Inflammatory macrophage treated with lipopolysaccharide for 4 hours (primary cell): ENCODE measurements at regions not wholly inside any gene's neighbourhood (a gene's known extent, or its start where the extent isn't known, plus 50 kb on each side); places are given as distances from the start of the nearest gene placed in this dataset.

Source experiments
- DNase-seq: peaks from one replicate; pipeline ENCODE4 v3.0.0-alpha.2; 2020

GRCh38 chr1:216846339-216846738, 123.1 kb upstream of the ESRRG start:
- DNase-seq: no peak

- DNase-seq: no peak
Measured at GRCh38 chr1:216843409-216843808, 120.2 kb upstream of the ESRRG start.

DNA sequence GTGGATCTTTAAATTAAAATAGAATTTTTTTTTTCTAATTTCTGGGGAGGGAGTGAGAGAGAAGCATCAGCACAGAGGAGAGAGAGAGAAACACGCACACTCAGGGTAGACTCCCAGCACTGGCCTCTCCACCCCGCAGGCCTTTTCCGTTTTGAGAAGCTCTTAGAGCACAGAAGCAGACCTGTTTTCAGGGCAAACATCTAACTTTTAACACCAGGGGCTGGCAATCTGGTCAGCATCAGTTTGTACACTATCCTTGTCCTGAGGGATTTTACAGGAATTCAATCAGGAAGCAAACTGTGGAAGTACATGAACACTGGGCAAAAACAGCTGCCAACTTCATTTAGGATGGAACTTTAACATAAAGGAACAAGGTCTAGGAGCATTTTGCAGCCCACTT, 117.9 kb upstream of the ESRRG start:
- DNase-seq: no peak

- DNase-seq: no peak
Measured at GRCh38 chr1:216836316-216836715, 113.1 kb upstream of the ESRRG start.

- no peak for DNase-seq
Measured at GRCh38 chr1:216833509-216833908, 110.3 kb upstream of the ESRRG start.

DNA sequence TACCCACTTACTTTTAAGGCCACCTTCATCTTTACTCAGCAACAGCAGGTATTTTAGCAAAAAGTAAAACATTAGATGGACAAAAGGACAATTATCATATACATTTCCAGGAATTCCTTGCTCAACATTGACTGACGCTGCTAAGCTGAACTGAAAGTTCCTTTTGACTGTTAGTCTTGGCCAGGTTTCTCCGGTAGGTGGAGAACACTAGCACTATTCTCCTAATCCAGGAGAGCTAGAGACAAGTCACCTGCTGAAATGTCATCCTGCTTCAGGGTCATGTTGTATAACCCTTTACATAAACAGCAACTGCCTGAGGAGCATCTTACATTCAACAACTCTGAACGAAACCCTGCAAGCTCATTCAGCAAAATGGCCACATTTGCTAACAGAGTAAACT, 109.0 kb upstream of the ESRRG start:
- DNase-seq: no peak

DNA sequence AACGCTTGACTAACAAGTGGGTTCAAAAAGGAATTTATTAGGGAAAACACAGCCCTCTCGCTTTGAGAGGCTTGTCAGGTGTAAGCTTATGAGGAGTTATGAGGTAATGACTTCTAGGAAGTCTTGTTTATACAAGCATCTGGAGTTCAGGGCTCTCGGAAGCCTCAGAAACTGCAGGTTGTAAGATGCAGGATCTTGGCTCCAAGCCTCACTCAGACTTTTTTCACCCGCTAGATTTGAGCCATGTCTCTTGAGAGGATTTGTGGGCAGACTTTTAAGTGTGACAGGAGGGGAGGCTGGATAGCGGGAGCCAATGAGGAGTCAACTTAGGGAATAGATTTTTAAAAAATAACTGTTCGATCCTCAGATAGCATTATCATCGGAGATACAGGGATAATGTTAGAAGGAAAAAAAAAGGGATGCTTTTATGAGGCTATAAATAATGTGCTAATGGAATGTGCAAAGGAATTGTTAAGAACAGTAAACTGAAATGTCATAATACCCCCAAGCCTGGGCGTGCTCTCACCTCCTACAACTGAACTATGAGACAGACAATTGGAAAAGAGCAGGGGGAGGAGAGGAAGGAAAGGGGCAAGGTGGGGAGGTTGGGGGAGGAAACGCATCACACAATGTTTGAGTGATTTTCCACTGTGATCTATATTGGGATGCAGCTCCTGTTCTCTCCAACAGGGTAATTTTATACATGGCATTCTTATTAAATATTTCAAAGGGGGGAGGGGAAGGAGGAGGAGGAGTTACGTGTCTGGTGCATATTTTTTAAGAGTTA, 107.4 kb upstream of the ESRRG start:
- no peak for DNase-seq

GRCh38 chr1:216827251-216827650, 104.0 kb upstream of the ESRRG start:
- DNase-seq: no peak

DNA sequence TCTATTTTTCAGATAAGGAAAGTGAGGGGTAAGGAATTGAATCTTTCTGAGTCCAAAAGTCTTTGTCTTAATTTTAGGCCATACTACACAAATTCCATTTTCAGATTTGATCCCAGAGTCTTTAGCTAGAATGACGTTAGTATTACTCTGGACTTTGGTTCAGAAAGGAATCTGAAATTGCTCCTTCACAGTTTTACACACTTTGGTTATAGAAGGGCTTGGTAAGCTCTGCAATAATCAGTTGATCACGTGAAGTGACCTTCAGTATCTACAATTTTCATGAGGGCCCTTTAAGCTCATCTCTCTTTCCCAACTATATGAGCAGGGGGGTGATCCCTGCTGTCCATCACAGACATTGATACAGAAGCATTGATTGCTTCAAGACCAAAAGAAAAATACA, 103.4 kb upstream of the ESRRG start:
- no peak for DNase-seq

- DNase-seq: no peak
Measured at GRCh38 chr1:216826214-216826613, 103.0 kb upstream of the ESRRG start.

DNA sequence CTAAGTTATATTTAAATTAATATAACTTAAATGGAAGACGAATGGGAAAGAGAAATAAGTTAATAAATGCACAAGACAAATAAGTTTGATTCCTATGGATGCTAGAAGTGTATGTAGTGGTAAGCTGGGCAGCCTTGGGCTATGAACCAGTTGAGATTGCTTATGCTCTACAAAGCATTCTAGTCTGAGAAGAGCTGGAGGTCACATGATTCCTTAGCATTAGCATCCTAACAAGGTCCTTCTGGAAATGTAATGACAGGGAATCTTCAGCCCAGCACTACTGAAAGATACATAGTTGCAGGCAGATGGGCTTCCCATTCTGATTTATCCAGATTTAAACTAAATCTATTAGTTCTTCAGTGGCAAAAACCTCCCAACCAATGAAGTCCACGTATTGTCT, 102.3 kb upstream of the ESRRG start:
- no peak for DNase-seq

- no peak for DNase-seq
Measured at GRCh38 chr1:216824511-216824910, 101.3 kb upstream of the ESRRG start.

DNA sequence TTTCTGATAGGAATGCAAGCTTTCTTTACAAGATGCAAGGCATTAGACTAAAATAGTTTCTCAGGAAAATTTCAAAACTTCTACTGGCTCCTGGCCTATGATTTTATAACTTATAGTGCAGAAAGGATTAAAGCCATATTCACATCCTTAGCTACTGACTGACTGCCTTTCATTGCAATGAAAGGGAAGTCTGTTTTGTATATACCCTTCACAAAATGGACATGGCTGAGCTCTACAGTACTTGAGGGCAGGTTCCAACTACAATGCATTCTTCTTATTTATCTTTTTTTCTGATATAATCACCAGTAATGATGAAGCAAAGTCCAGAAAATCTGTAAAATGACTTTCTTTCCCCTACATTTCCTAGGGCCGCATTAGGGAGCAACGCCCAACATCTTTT, 100.5 kb upstream of the ESRRG start:
- DNase-seq: no peak

GRCh38 chr1:216822480-216822879, 99.3 kb upstream of the ESRRG start:
- no peak for DNase-seq

- no peak for DNase-seq
Measured at GRCh38 chr1:216820345-216820744, 97.1 kb upstream of the ESRRG start.

- DNase-seq: no peak
Measured at GRCh38 chr1:216818284-216818683, 95.1 kb upstream of the ESRRG start.

DNA sequence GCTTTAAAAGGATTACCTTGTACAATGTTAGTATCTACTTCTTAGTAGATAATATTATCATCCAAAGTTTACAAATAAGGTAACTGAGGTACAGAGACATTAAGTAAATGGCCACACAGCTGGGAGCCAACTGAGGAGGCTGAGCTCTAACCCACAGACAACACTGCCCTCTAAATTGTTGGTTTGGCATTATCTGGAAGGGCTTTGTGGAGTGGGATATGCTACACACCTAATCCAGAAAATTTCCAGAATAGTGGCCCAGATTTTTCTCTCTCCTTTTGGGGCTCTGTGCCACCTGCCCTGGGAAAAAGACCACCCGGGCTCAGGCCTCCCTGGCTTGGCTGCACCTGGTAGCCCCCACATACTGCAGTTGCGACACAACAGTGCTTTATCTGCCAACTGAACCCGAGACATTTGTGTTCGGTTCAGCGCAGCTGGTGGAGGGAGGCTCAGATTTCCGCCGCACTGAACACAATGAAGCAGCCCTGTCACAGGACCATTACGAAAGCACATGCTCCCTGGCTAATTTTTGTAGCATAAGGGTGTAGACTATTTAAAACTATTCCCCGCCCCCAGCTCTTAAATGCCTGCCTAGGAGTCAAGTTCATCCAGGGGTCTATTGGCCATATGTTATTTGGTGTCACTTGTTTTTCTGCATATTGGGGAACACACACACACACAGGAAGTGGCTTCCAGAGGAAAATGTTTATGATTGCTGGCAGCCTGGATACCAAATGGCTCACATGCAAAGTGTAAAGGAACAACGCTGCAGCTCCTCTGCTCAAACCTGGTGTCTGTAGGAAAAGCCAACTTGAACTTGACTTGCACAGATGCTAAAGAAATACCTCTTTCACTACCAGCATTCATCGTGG, 92.3 kb upstream of the ESRRG start:
- no peak for DNase-seq

GRCh38 chr1:216814576-216815259, 91.5 kb upstream of the ESRRG start:
- no peak for DNase-seq

DNA sequence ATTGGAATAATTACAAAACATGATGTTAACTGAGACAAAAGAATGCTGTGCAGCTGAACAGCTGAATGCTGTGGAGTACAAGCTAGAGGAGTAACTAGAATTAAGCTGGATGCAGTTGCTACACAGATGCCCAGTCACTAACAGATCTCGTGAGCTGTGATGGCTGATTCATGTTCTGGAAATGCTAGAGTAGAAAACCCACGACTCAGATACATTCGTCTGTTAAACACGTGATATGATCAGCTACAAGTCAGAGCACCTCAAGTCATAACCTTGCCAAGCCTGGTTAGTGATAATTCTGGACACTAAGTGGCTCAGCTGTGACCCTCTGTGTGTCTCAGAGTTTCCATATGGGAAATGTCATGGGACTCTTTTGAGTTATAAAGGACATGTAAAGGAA, 89.7 kb upstream of the ESRRG start:
- no peak for DNase-seq

GRCh38 chr1:216809649-216810048, 86.4 kb upstream of the ESRRG start:
- DNase-seq: no peak

DNA sequence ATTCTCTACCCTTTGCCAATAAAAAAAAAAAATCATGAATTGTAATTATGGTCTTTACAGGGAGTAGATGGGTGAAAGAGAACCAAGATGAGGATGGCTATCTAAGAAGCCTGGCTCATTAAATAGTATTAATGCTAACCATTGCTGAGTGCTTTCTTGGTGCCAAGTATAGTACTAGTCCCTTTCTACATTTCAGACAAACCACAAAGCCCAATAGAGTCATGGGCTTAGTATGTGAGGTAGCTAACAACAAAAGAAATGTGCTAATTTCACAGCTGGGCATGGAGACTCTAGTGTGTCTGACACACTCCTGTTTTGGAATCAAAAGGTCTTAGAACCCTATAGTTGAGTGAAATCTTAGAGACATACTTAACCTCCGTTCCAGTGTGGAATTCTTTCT, 84.5 kb upstream of the ESRRG start:
- DNase-seq: no peak

DNA sequence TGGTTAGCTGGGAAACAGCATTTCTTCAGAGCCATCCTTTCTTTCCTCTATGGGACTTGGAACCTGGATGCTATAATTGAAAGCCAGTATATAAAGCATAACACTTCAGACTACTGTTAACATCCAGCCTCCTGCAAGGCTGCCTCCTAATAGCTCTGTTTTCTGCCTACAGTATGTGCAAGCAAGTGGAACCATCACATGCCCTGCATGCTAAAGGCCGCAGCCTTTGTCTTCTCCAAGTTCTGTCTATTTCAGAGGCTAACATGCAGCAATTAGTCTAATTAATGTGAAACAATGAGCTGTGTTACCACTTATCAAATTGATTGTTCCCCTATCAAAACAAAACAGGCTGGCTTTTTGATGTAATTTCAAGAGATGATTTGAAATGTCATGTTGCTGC, 82.7 kb upstream of the ESRRG start:
- DNase-seq: no peak

GRCh38 chr1:216805233-216805632, 82.0 kb upstream of the ESRRG start:
- no peak for DNase-seq

GRCh38 chr1:216804111-216804510, 80.9 kb upstream of the ESRRG start:
- no peak for DNase-seq
